Pancreas (tissue), 10 donors: ENCODE measurements at regions not wholly inside any gene's neighbourhood (a gene's known extent, or its start where the extent isn't known, plus 50 kb on each side); places are given as distances from the start of the nearest gene placed in this dataset.

Experiments used
- ATAC-seq, 4 donors: fragments of 200-7000 bp; cut with Tn5 transposase; one replicate each; pipeline versions ENCODE4 v1.8.0 to v1.9.1; 2020; ENCODE audit warnings: mild to moderate bottlenecking in 4 of 4, moderate library complexity in 4 of 4
- DNase-seq, 6 donors: peaks; one replicate each; pipeline ENCODE4 v3.0.0-alpha.2; 2020
- FAIRE-seq: peaks from 2 replicates; lab custom pipeline; 2012; peaks lifted over from hg19 to GRCh38; lab: Jason Lieb, UNC
- H3K27ac ChIP-seq, 4 donors: fragments of 200-600 bp; sonication (generic); 1 replicate in 3 of 4; 2 replicates in 1 of 4; pipeline versions ENCODE4 v1.5.0 to v1.8.0; 2020
- H3K27me3 ChIP-seq, 4 donors: fragments of 200-600 bp; one replicate each; pipeline ENCODE4 v1.8.0; 2021
- H3K36me3 ChIP-seq, 3 donors: fragments of 200-600 bp; sonication (generic) in 1 of 3; one replicate each; pipeline versions ENCODE4 v1.5.0 to v1.8.0; 2020 to 2021
- H3K4me1 ChIP-seq, 3 donors: fragments of 200-600 bp; one replicate each; pipeline ENCODE4 v1.8.0; 2021
- H3K4me3 ChIP-seq, 4 donors: fragments of 200-600 bp; sonication (generic) in 2 of 4; one replicate each; pipeline versions ENCODE4 v1.5.0 to v1.8.0; 2020 to 2021
- H3K9me3 ChIP-seq, 4 donors: fragments of 200-600 bp; one replicate each; pipeline ENCODE4 v1.8.0; 2021
- WGBS, 2 donors: extraction: QIAGEN DNeasy Blood & Tissue Kit; methylation state at CpG; one replicate each; pipeline ENCODE4 v1.1.7; 2013; 5-methylcytosine and 5-hydroxymethylcytosine counted together
- intact Hi-C, 3 donors: fragments of 100-400 bp; cut with DNase I; formaldehyde crosslinking; loops; one replicate each; pipeline versions ENCODE4 v1.11.1 to v1.14.2; 2022
- TF ChIP-seq, protein P1 (sequence below), 4 donors: fragments of 200-600 bp; sonication (generic) in 3 of 4; IDR thresholded peaks; one replicate each; pipeline versions ENCODE4 v1.5.0 to v1.8.0; 2021; ENCODE audit warnings: antibody characterized with exemption in 4 of 4
- donor health status: healthy with polysubstance abuse.
- donor health status: DM: no; HTN: no; CAD: no; lungs with moderate emphysema.
- donor health status: DM: no; HTN: no; CAD: no.
- donor health status: control.
- donor health status: control.
- donor health status: Bipolar disorder and iron deficiency.
- donor health status: DM: yes; HTN: yes; CAD: no.
- donor health status: DM: no; HTN: no; CAD: no.
- donor health status: DM: no; HTN: no; CAD: no.
- donor health status: DM: yes; HTN: yes; CAD: no.

DNA sequence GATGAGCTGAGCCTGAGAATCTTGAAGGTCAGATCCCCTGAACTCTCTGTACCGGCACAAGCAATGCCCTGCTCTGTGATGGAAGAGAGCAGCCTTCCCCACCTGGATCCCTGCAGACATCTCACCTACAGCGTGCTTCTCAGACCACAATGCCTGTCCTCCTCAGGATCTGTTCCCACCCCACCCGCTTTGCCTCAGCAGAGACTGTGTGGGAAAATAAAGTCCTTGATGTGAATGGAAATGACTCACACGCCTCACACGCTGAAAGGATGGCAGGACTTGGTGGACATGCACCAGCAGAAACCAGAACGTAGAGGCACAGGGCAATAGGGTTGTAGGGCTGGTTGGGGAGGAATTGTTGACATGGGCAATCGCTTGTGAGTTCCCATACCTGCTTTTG lies 117.9 kb upstream of the POU3F3 start:
- Histone ChIP-seq H3K36me3 (no peaks in the 10 kb centered on the region), H3K27ac (no peak overlapping the region), H3K27me3 (no peaks in the 10 kb centered on the region), H3K9me3 (no peaks in the 10 kb centered on the region), H3K4me3 (no peak overlapping the region), H3K4me1 (no peaks in the 10 kb centered on the region)
- no peak for DNase-seq
- TF ChIP-seq, protein P1, sequence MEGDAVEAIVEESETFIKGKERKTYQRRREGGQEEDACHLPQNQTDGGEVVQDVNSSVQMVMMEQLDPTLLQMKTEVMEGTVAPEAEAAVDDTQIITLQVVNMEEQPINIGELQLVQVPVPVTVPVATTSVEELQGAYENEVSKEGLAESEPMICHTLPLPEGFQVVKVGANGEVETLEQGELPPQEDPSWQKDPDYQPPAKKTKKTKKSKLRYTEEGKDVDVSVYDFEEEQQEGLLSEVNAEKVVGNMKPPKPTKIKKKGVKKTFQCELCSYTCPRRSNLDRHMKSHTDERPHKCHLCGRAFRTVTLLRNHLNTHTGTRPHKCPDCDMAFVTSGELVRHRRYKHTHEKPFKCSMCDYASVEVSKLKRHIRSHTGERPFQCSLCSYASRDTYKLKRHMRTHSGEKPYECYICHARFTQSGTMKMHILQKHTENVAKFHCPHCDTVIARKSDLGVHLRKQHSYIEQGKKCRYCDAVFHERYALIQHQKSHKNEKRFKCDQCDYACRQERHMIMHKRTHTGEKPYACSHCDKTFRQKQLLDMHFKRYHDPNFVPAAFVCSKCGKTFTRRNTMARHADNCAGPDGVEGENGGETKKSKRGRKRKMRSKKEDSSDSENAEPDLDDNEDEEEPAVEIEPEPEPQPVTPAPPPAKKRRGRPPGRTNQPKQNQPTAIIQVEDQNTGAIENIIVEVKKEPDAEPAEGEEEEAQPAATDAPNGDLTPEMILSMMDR (IDR thresholded peaks at IDR 0.05), result no peak
- no peak for ATAC-seq
- 68 to 83% methylated on average over 7 of the region's 7 CpGs for WGBS, 2 donors
- FAIRE-seq, result no peak
- intact Hi-C loops, result no loop called here

DNA sequence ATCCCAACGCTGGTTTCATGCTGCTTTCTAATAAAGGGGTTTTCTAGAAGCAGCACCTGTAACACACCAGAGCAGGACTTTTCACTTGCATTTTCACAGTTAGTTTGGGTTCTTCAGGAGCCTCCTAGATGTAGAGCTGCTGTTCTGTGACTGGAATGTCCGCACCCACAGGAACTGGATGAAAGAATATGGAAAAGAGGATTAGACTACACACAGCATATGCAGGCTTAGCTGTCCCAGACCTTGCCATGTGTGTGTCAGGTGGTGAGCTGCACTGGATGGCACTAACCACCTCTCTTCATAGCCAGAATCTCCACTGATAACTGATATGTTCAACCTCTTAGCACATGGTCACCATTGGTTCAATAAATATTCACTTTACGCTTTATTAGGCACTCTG lies 112.1 kb upstream of the POU3F3 start:
- 60 to 70% methylated on average over 3 of the region's 3 CpGs for WGBS, 2 donors
- Histone ChIP-seq H3K27ac (no peak overlapping the region), H3K4me1 (no peaks in the 10 kb centered on the region), H3K9me3 (no peaks in the 10 kb centered on the region), H3K4me3 (no peak overlapping the region), H3K36me3 (no peaks in the 10 kb centered on the region), H3K27me3 (no peaks in the 10 kb centered on the region)
- intact Hi-C loops, result no loop called here
- TF ChIP-seq, protein P1 (IDR thresholded peaks at IDR 0.05), result no peak
- FAIRE-seq (no peak), ATAC-seq (no peak), DNase-seq (no peak)

DNA sequence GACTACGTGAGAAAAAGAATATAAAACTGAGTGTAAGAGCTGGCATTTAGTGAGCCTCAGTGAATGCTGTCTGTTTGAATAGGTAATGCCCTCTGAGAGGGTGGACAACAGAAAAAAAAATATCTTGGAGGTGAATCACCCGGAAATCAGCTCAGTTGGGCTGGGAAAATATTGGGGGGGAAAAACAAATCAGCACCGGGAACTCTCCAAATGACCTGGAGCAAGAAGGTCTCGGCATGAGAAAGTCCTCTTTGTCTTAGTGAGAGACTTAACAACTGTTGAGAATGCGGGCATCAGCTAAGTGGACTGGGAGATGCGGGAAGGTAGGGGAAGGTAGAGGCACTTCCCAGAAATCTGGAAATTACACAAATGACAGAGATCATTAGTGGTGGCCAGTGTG lies 109.4 kb upstream of the POU3F3 start:
- TF ChIP-seq, protein P1 (IDR thresholded peaks at IDR 0.05), result no peak
- no peaks in the 10 kb centered on the region for H3K4me1 ChIP-seq
- intact Hi-C loops, result no loop called here
- ATAC-seq (no peak), FAIRE-seq (no peak), DNase-seq (no peak)
- H3K27ac ChIP-seq, result no peak overlapping the region
- H3K9me3 ChIP-seq, result no peaks in the 10 kb centered on the region
- no peaks in the 10 kb centered on the region for H3K36me3 ChIP-seq
- 46 to 70% methylated on average over 6 of the region's 6 CpGs for WGBS, 2 donors
- H3K27me3 ChIP-seq, result no peaks in the 10 kb centered on the region
- H3K4me3 ChIP-seq, result no peak overlapping the region

DNA sequence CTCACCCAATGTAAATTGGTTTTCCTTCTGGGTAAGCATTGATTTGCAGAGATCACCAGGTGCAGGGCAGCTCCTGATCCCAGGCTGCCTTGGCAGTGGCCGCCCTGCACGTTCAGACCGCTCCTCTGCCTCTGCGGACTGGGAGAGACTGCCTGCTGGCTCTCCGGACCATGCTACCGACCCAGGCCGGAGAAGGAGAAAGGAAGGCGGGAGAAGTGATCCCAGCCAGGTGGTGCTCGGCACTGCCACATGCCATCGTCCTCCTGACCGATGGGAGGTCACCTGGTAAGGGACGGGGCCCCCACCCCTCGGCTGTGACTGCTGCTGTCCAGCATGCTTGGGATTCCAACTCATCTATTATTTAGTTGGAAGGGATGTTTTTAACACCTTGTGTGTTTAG lies 108.1 kb upstream of the POU3F3 start:
- TF ChIP-seq, protein P1 (IDR thresholded peaks at IDR 0.05), result no peak
- Histone ChIP-seq H3K27ac (no peak overlapping the region), H3K4me1 (no peaks in the 10 kb centered on the region), H3K4me3 (no peak overlapping the region), H3K9me3 (no peaks in the 10 kb centered on the region), H3K36me3 (no peaks in the 10 kb centered on the region), H3K27me3 (no peaks in the 10 kb centered on the region)
- intact Hi-C loops, result no loop called here
- no peak for DNase-seq
- no peak for ATAC-seq
- WGBS, 2 donors, result 15 to 20% methylated on average over 13 of the region's 13 CpGs
- no peak for FAIRE-seq

DNA sequence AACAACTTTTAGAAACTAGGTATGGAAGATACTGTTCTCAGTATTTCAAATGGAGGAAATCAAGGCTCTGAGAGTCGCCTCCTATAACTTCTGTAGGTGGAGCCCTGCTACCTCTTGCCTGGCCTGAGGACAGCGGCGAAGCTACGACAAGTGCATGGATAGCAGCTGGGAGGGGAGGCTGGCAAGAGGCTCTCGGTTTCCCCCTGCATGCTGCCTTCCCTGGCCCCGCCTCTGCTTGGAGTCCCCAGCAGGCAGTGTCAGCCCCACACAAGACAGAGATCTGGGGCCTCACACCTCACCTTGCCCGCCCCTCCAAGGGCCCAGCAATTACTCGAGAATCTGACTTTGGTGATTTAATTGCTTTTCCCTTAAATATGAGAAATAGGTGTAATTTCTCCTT lies 107.6 kb upstream of the POU3F3 start:
- no peak for DNase-seq
- no peak for ATAC-seq
- 54 to 61% methylated on average over 8 of the region's 8 CpGs for WGBS, 2 donors
- H3K4me1 ChIP-seq, result no peaks in the 10 kb centered on the region
- H3K27ac ChIP-seq, result no peak overlapping the region
- no peaks in the 10 kb centered on the region for H3K9me3 ChIP-seq
- TF ChIP-seq, protein P1 (IDR thresholded peaks at IDR 0.05), result no peak
- no peaks in the 10 kb centered on the region for H3K36me3 ChIP-seq
- FAIRE-seq, result no peak
- no peaks in the 10 kb centered on the region for H3K27me3 ChIP-seq
- no peak overlapping the region for H3K4me3 ChIP-seq
- intact Hi-C loops, result no loop called here
